SHP77 treated with DMSO at 0.1 percent for 48 hours (cell line): ENCODE measurements at regions not wholly inside any gene's neighbourhood (a gene's known extent, or its start where the extent isn't known, plus 50 kb on each side); places are given as distances from the start of the nearest gene placed in this dataset.
A peak's percentile ranks its signal among the peaks of the same experiment; 100 is the strongest.
"Not testable (repeated sequence)": the region's sequence is repeated elsewhere in the genome, so short reads cannot be mapped to it uniquely, and the experiment has no call there.

Source experiments
- DNase-seq: peaks from one replicate; lab custom pipeline; 2025; lab: John Stamatoyannopoulos, UW

GRCh38 chr2:187783446-187783845 is 229.2 kb upstream of the TFPI start:
- no peak for DNase-seq

- DNase-seq, result not testable (repeated sequence)
Observed at GRCh38 chr2:187784138-187784537, 229.9 kb upstream of the TFPI start.

- no peak for DNase-seq
Observed at GRCh38 chr2:187799601-187800000, 245.4 kb upstream of the TFPI start.

GRCh38 chr2:187803816-187804215 is 249.6 kb upstream of the TFPI start:
- no peak for DNase-seq

- DNase-seq, result no peak
Observed at GRCh38 chr2:187815113-187815512, 260.9 kb upstream of the TFPI start.

GRCh38 chr2:187819624-187820023 is 265.4 kb upstream of the TFPI start:
- no peak for DNase-seq

- DNase-seq, result no peak
Observed at GRCh38 chr2:187825108-187825507, 270.9 kb upstream of the TFPI start.

GRCh38 chr2:187826023-187826422 is 271.8 kb upstream of the TFPI start:
- DNase-seq, result no peak

- no peak for DNase-seq
Observed at GRCh38 chr2:187834787-187835186, 280.6 kb upstream of the TFPI start.

- no peak for DNase-seq
Observed at GRCh38 chr2:187838690-187839089, 284.5 kb upstream of the TFPI start.

- DNase-seq, result no peak
Observed at GRCh38 chr2:187842315-187842714, 288.1 kb upstream of the TFPI start.

- DNase-seq, result peak; percentile 44
Observed at GRCh38 chr2:187842978-187843847, 289.0 kb upstream of the TFPI start.

GRCh38 chr2:187847245-187848208 is 293.3 kb upstream of the TFPI start:
- DNase-seq, result no peak

GRCh38 chr2:187851955-187852561 is 297.8 kb upstream of the TFPI start:
- no peak for DNase-seq

- DNase-seq, result no peak
Observed at GRCh38 chr2:187853381-187853791, 299.2 kb upstream of the TFPI start.

GRCh38 chr2:187854801-187855200 is 300.6 kb upstream of the TFPI start:
- DNase-seq, result no peak

- no peak for DNase-seq
Observed at GRCh38 chr2:187855689-187856088, 301.5 kb upstream of the TFPI start.

- DNase-seq, result no peak
Observed at GRCh38 chr2:187857826-187858225, 303.6 kb upstream of the TFPI start.

GRCh38 chr2:187862715-187863114 is 308.5 kb upstream of the TFPI start:
- no peak for DNase-seq

- no peak for DNase-seq
Observed at GRCh38 chr2:187865025-187865424, 310.8 kb upstream of the TFPI start.

- no peak for DNase-seq
Observed at GRCh38 chr2:187867165-187867564, 312.9 kb upstream of the TFPI start.

GRCh38 chr2:187869195-187869594 is 315.0 kb upstream of the TFPI start:
- peak; percentile 25 for DNase-seq
